HL-60 (cell line): ENCODE measurements at regions not wholly inside any gene's neighbourhood (a gene's known extent, or its start where the extent isn't known, plus 50 kb on each side); places are given as distances from the start of the nearest gene placed in this dataset.

Experiments used
- CTCF ChIP-seq: IDR thresholded peaks from one replicate; pipeline ENCODE4 v1.5.1; 2011; ENCODE audit warnings: low read length, control low read depth, inconsistent platforms; ENCODE audit not compliant: insufficient read depth
- POLR2AphosphoS5 ChIP-seq: IDR thresholded peaks from 2 replicates; pipeline ENCODE4 v1.6.1; 2012; ENCODE audit warnings: low read depth

GRCh38 chr22:22803285-22803853 lies 84.2 kb upstream of the IGLL5 start:
- TF ChIP-seq CTCF (no peak), POLR2AphosphoS5 (no peak)
